GM12878 (cell line): ENCODE measurements at regions not wholly inside any gene's neighbourhood (a gene's known extent, or its start where the extent isn't known, plus 50 kb on each side); places are given as distances from the start of the nearest gene placed in this dataset.

ENCODE experiments used
- ATAC-seq: fragments of 200-7000 bp; cut with Tn5 transposase; 3 replicates; pipeline ENCODE4 v1.9.1; 2020; ENCODE audit warnings: mild to moderate bottlenecking, moderate library complexity
- BruUV-seq: library from RNA; stranded (reverse); fragments of 400-500 nt; replicated peaks from 2 replicates; lab custom pipeline; 2021; lab: Mats Ljungman, UMichigan
- CTCF ChIA-PET: fragments of 300-600 bp; sonication (Branson Sonifier 250); formaldehyde crosslinking; extraction: SDS; loops from one replicate; lab custom pipeline; 2021; ENCODE audit warnings: inconsistent platforms; lab: Yijun Ruan, JAX
- POLR2A ChIA-PET: fragments of 350-600 bp; formaldehyde crosslinking; extraction: SDS; loops from one replicate; lab custom pipeline; 2021; ENCODE audit warnings: inconsistent platforms; lab: Charles Lee
- RAD21 ChIA-PET: fragments of 300-600 bp; sonication (Branson Sonifier 250); formaldehyde crosslinking; loops from one replicate; lab custom pipeline; 2023; ENCODE audit warnings: antibody characterized with exemption; ENCODE audit not compliant: unreplicated experiment; lab: Charles Lee
- SMC1A ChIA-PET: fragments of 300-600 bp; sonication (Branson Sonifier 250); formaldehyde crosslinking; loops from one replicate; lab custom pipeline; 2023; ENCODE audit not compliant: unreplicated experiment, uncharacterized antibody; lab: Charles Lee
- DNase-seq: peaks from one replicate; pipeline ENCODE4 v3.0.0-alpha.2; 2011; ENCODE audit warnings: low read depth, low spot score
- FAIRE-seq: peaks from 3 replicates; lab custom pipeline; 2011; peaks lifted over from hg19 to GRCh38; lab: Jason Lieb, UNC
- H2AFZ ChIP-seq: 2 replicates; pipeline ENCODE4 v1.6.0; 2011; ENCODE audit warnings: low read depth, low read length, control low read depth; ENCODE audit not compliant: control insufficient read depth
- H3K27ac ChIP-seq: 2 replicates; pipeline ENCODE4 v1.5.1; 2011; ENCODE audit warnings: control low read depth; ENCODE audit not compliant: control insufficient read depth, insufficient read depth
- H3K27me3 ChIP-seq, 2 experiments: replicated peaks in 1 of 2; 2 replicates each; pipeline versions ENCODE4 v1.6.0 to v1.6.1; 2011; ENCODE audit warnings: low read length in 1 of 2; ENCODE audit not compliant: control insufficient read depth in 2 of 2, insufficient read depth in 2 of 2
- H3K36me3 ChIP-seq, 2 experiments: 2 replicates each; pipeline ENCODE4 v1.5.1; 2011; ENCODE audit warnings: low read length in 1 of 2; ENCODE audit not compliant: control insufficient read depth in 2 of 2, insufficient read depth in 2 of 2
- H3K4me1 ChIP-seq: 2 replicates; pipeline ENCODE4 v1.6.1; 2011; ENCODE audit warnings: mild to moderate bottlenecking, low read length, moderate library complexity, mixed read lengths; ENCODE audit not compliant: control insufficient read depth, insufficient read depth
- H3K4me2 ChIP-seq: 2 replicates; pipeline ENCODE4 v1.6.0; 2011; ENCODE audit warnings: control low read depth; ENCODE audit not compliant: control insufficient read depth, insufficient read depth
- H3K4me3 ChIP-seq: fragments of 200-600 bp; sonication (generic); 2 replicates; pipeline ENCODE4 v1.5.1; 2016
- H3K79me2 ChIP-seq: 2 replicates; pipeline ENCODE4 v1.6.0; 2011; ENCODE audit warnings: low read length; ENCODE audit not compliant: control insufficient read depth, insufficient read depth
- H3K9ac ChIP-seq: 2 replicates; pipeline ENCODE4 v1.8.0; 2011; ENCODE audit warnings: low read length, control low read depth, mixed read lengths; ENCODE audit not compliant: control insufficient read depth, insufficient read depth
- H3K9me3 ChIP-seq: replicated peaks from 3 replicates; pipeline ENCODE4 v1.5.1; 2011; ENCODE audit warnings: mild to moderate bottlenecking, low read length; ENCODE audit not compliant: control insufficient read depth, insufficient read depth
- H4K20me1 ChIP-seq: 2 replicates; pipeline ENCODE4 v1.6.0; 2011; ENCODE audit not compliant: control insufficient read depth, insufficient read depth
- BMI1 ChIP-seq: fragments of 450-650 bp; IDR thresholded peaks from 2 replicates; pipeline ENCODE4 v1.6.1; 2016; ENCODE audit warnings: mild to moderate bottlenecking, moderate library complexity, borderline replicate concordance
- BRCA1 ChIP-seq: IDR thresholded peaks from 2 replicates; pipeline ENCODE4 v1.6.1; 2011; ENCODE audit warnings: low read depth, low read length, improper control_type of control experiment
- HDAC2 ChIP-seq: fragments of 200-600 bp; sonication (generic); IDR thresholded peaks from 2 replicates; pipeline ENCODE4 v1.6.1; 2017
- IKZF1 ChIP-seq: fragments of 450-650 bp; conservative IDR thresholded peaks from 2 replicates; pipeline ENCODE4 v1.6.1; 2017; ENCODE audit warnings: antibody characterized with exemption, mild to moderate bottlenecking
- KAT2A ChIP-seq: conservative IDR thresholded peaks from 2 replicates; pipeline ENCODE4 v1.6.1; 2011; ENCODE audit warnings: low read depth, low read length; ENCODE audit not compliant: control insufficient read depth
- MEF2A ChIP-seq: IDR thresholded peaks from 2 replicates; pipeline ENCODE4 v1.6.1; 2011; ENCODE audit warnings: low read depth, mild to moderate bottlenecking, low read length, moderate library complexity; ENCODE audit not compliant: insufficient read depth
- NR2C2 ChIP-seq: IDR thresholded peaks from 2 replicates; pipeline ENCODE4 v1.6.1; 2011; ENCODE audit warnings: borderline replicate concordance, low read depth; ENCODE audit not compliant: control insufficient read depth, insufficient read length
- RB1 ChIP-seq: fragments of 450-650 bp; formaldehyde crosslinking; IDR thresholded peaks from 2 replicates; pipeline ENCODE4 v1.6.1; 2017; ENCODE audit warnings: mild to moderate bottlenecking, borderline replicate concordance
- SUZ12 ChIP-seq: fragments of 200-600 bp; sonication (generic); IDR thresholded peaks from one replicate; pipeline ENCODE4 v1.6.1; 2018; ENCODE audit warnings: antibody characterized with exemption, mild to moderate bottlenecking; ENCODE audit not compliant: unreplicated experiment
- WGBS: methylation state at CpG from one replicate; pipeline ENCODE4 v1.1.6; 2016; ENCODE audit warnings: low lambda C conversion rate; ENCODE audit not compliant: insufficient replicate concordance, insufficient coverage; ENCODE audit errors: missing lambda C conversion rate; 5-methylcytosine and 5-hydroxymethylcytosine counted together
- in situ Hi-C: fragments of 300-500 bp; cut with MboI; formaldehyde crosslinking; loops from 9 replicates; pipeline ENCODE4 v1.14.3; 2018; ENCODE audit warnings: mixed read lengths
- intact Hi-C: fragments of 100-400 bp; cut with micrococcal nuclease; formaldehyde crosslinking; loops from one replicate; pipeline ENCODE4 v1.14.2; 2022; ENCODE audit not compliant: unreplicated experiment
- TF ChIP-seq, protein P1 (sequence below): fragments of 450-650 bp; formaldehyde crosslinking; IDR thresholded peaks from 2 replicates; pipeline ENCODE4 v1.4.0; 2022; ENCODE audit warnings: mild to moderate bottlenecking, moderate library complexity
- TF ChIP-seq, protein P2 (sequence below): IDR thresholded peaks from 2 replicates; pipeline ENCODE4 v1.6.1; 2012; ENCODE audit warnings: low read depth, low read length, improper control_type of control experiment
- TF ChIP-seq, protein P3 (sequence below): fragments of 450-650 bp; IDR thresholded peaks from 2 replicates; pipeline ENCODE4 v1.6.1; 2017; ENCODE audit warnings: mild to moderate bottlenecking, low read depth, inconsistent platforms; ENCODE audit not compliant: poor library complexity, severe bottlenecking
- TF ChIP-seq, protein P4 (sequence below): fragments of 450-650 bp; IDR thresholded peaks from 2 replicates; pipeline ENCODE4 v1.6.1; 2016; ENCODE audit warnings: mild to moderate bottlenecking, moderate library complexity, borderline replicate concordance

DNA sequence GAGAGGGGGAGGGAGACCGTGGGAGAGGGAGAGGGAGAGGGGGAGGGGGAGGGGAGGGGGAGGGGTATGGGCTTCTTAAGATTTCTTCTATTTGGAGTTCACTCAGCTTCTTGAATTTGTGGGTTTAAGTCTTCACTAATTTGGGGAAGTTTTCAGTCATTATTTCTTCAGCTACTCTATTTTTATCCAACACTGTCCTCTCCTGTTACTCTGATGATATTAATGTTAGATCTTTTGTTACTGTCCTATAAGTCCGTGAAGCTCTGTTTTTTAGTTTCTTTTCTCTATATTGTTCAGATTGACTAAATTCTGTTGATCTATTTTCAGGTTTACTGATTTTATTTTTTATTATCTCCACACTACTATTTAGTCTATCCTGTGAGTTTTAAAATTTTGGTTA is 351.5 kb upstream of the TPM1 start (continued):
- TF ChIP-seq MEF2A: no peak
- TF ChIP-seq IKZF1: no peak
- TF ChIP-seq, protein P1, sequence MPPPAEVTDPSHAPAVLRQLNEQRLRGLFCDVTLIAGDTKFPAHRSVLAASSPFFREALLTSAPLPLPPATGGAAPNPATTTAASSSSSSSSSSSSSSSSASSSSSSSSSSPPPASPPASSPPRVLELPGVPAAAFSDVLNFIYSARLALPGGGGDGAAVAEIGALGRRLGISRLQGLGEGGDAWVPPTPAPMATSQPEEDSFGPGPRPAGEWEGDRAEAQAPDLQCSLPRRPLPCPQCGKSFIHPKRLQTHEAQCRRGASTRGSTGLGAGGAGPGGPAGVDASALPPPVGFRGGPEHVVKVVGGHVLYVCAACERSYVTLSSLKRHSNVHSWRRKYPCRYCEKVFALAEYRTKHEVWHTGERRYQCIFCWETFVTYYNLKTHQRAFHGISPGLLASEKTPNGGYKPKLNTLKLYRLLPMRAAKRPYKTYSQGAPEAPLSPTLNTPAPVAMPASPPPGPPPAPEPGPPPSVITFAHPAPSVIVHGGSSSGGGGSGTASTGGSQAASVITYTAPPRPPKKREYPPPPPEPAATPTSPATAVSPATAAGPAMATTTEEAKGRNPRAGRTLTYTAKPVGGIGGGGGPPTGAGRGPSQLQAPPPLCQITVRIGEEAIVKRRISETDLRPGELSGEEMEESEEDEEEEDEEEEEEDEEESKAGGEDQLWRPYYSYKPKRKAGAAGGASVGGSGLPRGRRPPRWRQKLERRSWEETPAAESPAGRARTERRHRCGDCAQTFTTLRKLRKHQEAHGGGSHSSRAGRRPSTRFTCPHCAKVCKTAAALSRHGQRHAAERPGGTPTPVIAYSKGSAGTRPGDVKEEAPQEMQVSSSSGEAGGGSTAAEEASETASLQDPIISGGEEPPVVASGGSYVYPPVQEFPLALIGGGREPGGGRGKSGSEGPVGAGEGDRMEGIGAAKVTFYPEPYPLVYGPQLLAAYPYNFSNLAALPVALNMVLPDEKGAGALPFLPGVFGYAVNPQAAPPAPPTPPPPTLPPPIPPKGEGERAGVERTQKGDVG (CRISPR knock-in tag): no peak

GRCh38 chr15:62697636-62698035 is 344.9 kb upstream of the TPM1 start:
- ChIA-PET RAD21 (no interaction called here), CTCF (interaction anchor here (1.1 kb wide), 1 partner anchor 9 kb away, joined by 3 read pairs; no protein-coding TSS in a partner anchor), POLR2A (no interaction called here), SMC1A (no interaction called here)
- Histone ChIP-seq H4K20me1 (no peaks in the 10 kb centered on the region), H3K4me3 (no peak overlapping the region), H3K27ac (no peak overlapping the region), H3K4me2 (no peak overlapping the region), H3K27me3 (no peaks in the 10 kb centered on the region), H2AFZ (no peak overlapping the region), H3K9me3 (no peaks in the 10 kb centered on the region), H3K9ac (no peak overlapping the region), H3K79me2 (no peaks in the 10 kb centered on the region), H3K36me3 (no peaks in the 10 kb centered on the region), H3K4me1 (no peaks in the 10 kb centered on the region)
- in situ Hi-C loops: no loop called here
- DNase-seq (no peak), ATAC-seq (no peak), FAIRE-seq (no peak)
- intact Hi-C loops: no loop called here
- no TSS peak for BruUV-seq
- WGBS: 79% methylated on average over 23 of the region's 23 CpGs
- TF ChIP-seq RB1 (no peak), SUZ12 (no peak), BMI1 (no peak), KAT2A (no peak), BRCA1 (no peak), NR2C2 (no peak), HDAC2 (no peak)
- TF ChIP-seq, protein P2, sequence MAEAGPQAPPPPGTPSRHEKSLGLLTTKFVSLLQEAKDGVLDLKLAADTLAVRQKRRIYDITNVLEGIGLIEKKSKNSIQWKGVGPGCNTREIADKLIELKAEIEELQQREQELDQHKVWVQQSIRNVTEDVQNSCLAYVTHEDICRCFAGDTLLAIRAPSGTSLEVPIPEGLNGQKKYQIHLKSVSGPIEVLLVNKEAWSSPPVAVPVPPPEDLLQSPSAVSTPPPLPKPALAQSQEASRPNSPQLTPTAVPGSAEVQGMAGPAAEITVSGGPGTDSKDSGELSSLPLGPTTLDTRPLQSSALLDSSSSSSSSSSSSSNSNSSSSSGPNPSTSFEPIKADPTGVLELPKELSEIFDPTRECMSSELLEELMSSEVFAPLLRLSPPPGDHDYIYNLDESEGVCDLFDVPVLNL: no peak
- TF ChIP-seq, protein P3, sequence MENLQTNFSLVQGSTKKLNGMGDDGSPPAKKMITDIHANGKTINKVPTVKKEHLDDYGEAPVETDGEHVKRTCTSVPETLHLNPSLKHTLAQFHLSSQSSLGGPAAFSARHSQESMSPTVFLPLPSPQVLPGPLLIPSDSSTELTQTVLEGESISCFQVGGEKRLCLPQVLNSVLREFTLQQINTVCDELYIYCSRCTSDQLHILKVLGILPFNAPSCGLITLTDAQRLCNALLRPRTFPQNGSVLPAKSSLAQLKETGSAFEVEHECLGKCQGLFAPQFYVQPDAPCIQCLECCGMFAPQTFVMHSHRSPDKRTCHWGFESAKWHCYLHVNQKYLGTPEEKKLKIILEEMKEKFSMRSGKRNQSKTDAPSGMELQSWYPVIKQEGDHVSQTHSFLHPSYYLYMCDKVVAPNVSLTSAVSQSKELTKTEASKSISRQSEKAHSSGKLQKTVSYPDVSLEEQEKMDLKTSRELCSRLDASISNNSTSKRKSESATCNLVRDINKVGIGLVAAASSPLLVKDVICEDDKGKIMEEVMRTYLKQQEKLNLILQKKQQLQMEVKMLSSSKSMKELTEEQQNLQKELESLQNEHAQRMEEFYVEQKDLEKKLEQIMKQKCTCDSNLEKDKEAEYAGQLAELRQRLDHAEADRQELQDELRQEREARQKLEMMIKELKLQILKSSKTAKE: no peak
- TF ChIP-seq, protein P4, sequence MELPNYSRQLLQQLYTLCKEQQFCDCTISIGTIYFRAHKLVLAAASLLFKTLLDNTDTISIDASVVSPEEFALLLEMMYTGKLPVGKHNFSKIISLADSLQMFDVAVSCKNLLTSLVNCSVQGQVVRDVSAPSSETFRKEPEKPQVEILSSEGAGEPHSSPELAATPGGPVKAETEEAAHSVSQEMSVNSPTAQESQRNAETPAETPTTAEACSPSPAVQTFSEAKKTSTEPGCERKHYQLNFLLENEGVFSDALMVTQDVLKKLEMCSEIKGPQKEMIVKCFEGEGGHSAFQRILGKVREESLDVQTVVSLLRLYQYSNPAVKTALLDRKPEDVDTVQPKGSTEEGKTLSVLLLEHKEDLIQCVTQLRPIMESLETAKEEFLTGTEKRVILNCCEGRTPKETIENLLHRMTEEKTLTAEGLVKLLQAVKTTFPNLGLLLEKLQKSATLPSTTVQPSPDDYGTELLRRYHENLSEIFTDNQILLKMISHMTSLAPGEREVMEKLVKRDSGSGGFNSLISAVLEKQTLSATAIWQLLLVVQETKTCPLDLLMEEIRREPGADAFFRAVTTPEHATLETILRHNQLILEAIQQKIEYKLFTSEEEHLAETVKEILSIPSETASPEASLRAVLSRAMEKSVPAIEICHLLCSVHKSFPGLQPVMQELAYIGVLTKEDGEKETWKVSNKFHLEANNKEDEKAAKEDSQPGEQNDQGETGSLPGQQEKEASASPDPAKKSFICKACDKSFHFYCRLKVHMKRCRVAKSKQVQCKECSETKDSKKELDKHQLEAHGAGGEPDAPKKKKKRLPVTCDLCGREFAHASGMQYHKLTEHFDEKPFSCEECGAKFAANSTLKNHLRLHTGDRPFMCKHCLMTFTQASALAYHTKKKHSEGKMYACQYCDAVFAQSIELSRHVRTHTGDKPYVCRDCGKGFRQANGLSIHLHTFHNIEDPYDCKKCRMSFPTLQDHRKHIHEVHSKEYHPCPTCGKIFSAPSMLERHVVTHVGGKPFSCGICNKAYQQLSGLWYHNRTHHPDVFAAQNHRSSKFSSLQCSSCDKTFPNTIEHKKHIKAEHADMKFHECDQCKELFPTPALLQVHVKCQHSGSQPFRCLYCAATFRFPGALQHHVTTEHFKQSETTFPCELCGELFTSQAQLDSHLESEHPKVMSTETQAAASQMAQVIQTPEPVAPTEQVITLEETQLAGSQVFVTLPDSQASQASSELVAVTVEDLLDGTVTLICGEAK: no peak
